ENCODE measurements at regions not wholly inside any gene's neighbourhood (a gene's known extent, or its start where the extent isn't known, plus 50 kb on each side); places are given as distances from the start of the nearest gene placed in this dataset.

GRCh38 chr10:6850452-6850851, 270.4 kb upstream of the PRKCQ start:
- TF ChIP-seq CTCF (IDR thresholded peaks at IDR 0.05; ENCODE audit: poor library complexity) (no peak), EZH2phosphoT487 (IDR thresholded peaks at IDR 0.05; ENCODE audit: low read depth, severe bottlenecking, unreplicated experiment) (no peak)
